ENCODE measurements at regions not wholly inside any gene's neighbourhood (a gene's known extent, or its start where the extent isn't known, plus 50 kb on each side); places are given as distances from the start of the nearest gene placed in this dataset.
"Not testable (repeated sequence)": the region's sequence is repeated elsewhere in the genome, so short reads cannot be mapped to it uniquely, and the experiment has no call there.

- TF ChIP-seq CTCF (IDR thresholded peaks at IDR 0.05; ENCODE audit: insufficient read depth, low read length, poor library complexity, severe bottlenecking), result no peak
- H3K36me3 ChIP-seq (ENCODE audit: control insufficient read depth, insufficient read depth, low read length), result no peaks in the 10 kb centered on the region
- no peaks in the 10 kb centered on the region for H3K27me3 ChIP-seq (replicated peaks; ENCODE audit: control insufficient read depth, insufficient read depth, low read length)
- H3K4me3 ChIP-seq (replicated peaks; ENCODE audit: low read depth, low read length), result no peak overlapping the region
- DNase-seq (ENCODE audit: extremely low read depth, insufficient read length), result no peak
These were observed 303.0 kb downstream of the NDUFA10 start for GRCh38 chr2:239721991-239722759.

- TF ChIP-seq CTCF (IDR thresholded peaks at IDR 0.05; ENCODE audit: insufficient read depth, low read length, poor library complexity, severe bottlenecking), result no peak
- H3K4me3 ChIP-seq (replicated peaks; ENCODE audit: low read depth, low read length), result no peak overlapping the region
- no peaks in the 10 kb centered on the region for H3K36me3 ChIP-seq (ENCODE audit: control insufficient read depth, insufficient read depth, low read length)
- no peaks in the 10 kb centered on the region for H3K27me3 ChIP-seq (replicated peaks; ENCODE audit: control insufficient read depth, insufficient read depth, low read length)
- no peak for DNase-seq (ENCODE audit: extremely low read depth, insufficient read length)
These were observed 303.6 kb downstream of the NDUFA10 start for GRCh38 chr2:239721531-239721930.

GRCh38 chr2:239720361-239721360, 304.5 kb downstream of the NDUFA10 start:
- TF ChIP-seq CTCF (IDR thresholded peaks at IDR 0.05; ENCODE audit: insufficient read depth, low read length, poor library complexity, severe bottlenecking), result no peak
- H3K4me3 ChIP-seq (replicated peaks; ENCODE audit: low read depth, low read length), result no peak overlapping the region
- H3K27me3 ChIP-seq (replicated peaks; ENCODE audit: control insufficient read depth, insufficient read depth, low read length), result no peaks in the 10 kb centered on the region

GRCh38 chr2:239719791-239720360, 305.3 kb downstream of the NDUFA10 start:
- no peak for TF ChIP-seq CTCF (IDR thresholded peaks at IDR 0.05; ENCODE audit: insufficient read depth, low read length, poor library complexity, severe bottlenecking)
- Histone ChIP-seq H3K27me3 (replicated peaks; ENCODE audit: control insufficient read depth, insufficient read depth, low read length) (no peaks in the 10 kb centered on the region), H3K36me3 (ENCODE audit: control insufficient read depth, insufficient read depth, low read length) (no peaks in the 10 kb centered on the region), H3K4me3 (replicated peaks; ENCODE audit: low read depth, low read length) (no peak overlapping the region)
- no peak for DNase-seq (ENCODE audit: extremely low read depth, insufficient read length)

More at GRCh38 chr2:239720361-239721360, 304.5 kb downstream of the NDUFA10 start:
- no peaks in the 10 kb centered on the region for H3K36me3 ChIP-seq (ENCODE audit: control insufficient read depth, insufficient read depth, low read length)
- no peak for DNase-seq (ENCODE audit: extremely low read depth, insufficient read length)

- not testable (repeated sequence) for H3K27me3 ChIP-seq (replicated peaks; ENCODE audit: control insufficient read depth, insufficient read depth, low read length); DNase-seq (ENCODE audit: extremely low read depth, insufficient read length); H3K36me3 ChIP-seq (ENCODE audit: control insufficient read depth, insufficient read depth, low read length); H3K4me3 ChIP-seq (replicated peaks; ENCODE audit: low read depth, low read length)
These were observed 306.2 kb downstream of the NDUFA10 start for GRCh38 chr2:239718991-239719390.

GRCh38 chr2:239717706-239718105, 307.4 kb downstream of the NDUFA10 start:
- no peak overlapping the region for H3K4me3 ChIP-seq (replicated peaks; ENCODE audit: low read depth, low read length)
- no peak for DNase-seq (ENCODE audit: extremely low read depth, insufficient read length)
- no peak for TF ChIP-seq CTCF (IDR thresholded peaks at IDR 0.05; ENCODE audit: insufficient read depth, low read length, poor library complexity, severe bottlenecking)
- no peaks in the 10 kb centered on the region for H3K36me3 ChIP-seq (ENCODE audit: control insufficient read depth, insufficient read depth, low read length)
- no peaks in the 10 kb centered on the region for H3K27me3 ChIP-seq (replicated peaks; ENCODE audit: control insufficient read depth, insufficient read depth, low read length)

All from GM06990 (cell line).